Mesenchymal stem cell (in vitro differentiated cells and primary cell): ENCODE measurements at regions not wholly inside any gene's neighbourhood (a gene's known extent, or its start where the extent isn't known, plus 50 kb on each side); places are given as distances from the start of the nearest gene placed in this dataset.

Source experiments
- DNase-seq: peaks from one replicate; pipeline ENCODE4 v3.0.0-alpha.2; 2013
- H2AFZ ChIP-seq: one replicate; pipeline ENCODE4 v1.6.1; 2013; ENCODE audit warnings: low read depth, mild to moderate bottlenecking, control low read depth, inconsistent platforms, low read length, moderate library complexity
- H2AK5ac ChIP-seq: 2 replicates; pipeline ENCODE4 v1.6.1; 2013; ENCODE audit warnings: low read length, moderate library complexity, mild to moderate bottlenecking, inconsistent platforms; ENCODE audit not compliant: severe bottlenecking
- H2BK120ac ChIP-seq: one replicate; pipeline ENCODE4 v1.6.1; 2013; ENCODE audit warnings: low read depth, mild to moderate bottlenecking, inconsistent platforms, low read length, moderate library complexity
- H2BK12ac ChIP-seq, 2 experiments: one replicate each; pipeline ENCODE4 v1.6.1; 2013; ENCODE audit warnings: inconsistent platforms in 2 of 2, low read length in 2 of 2, mild to moderate bottlenecking in 2 of 2, moderate library complexity in 2 of 2, control low read depth in 1 of 2
- H2BK15ac ChIP-seq: one replicate; pipeline ENCODE4 v1.6.1; 2013; ENCODE audit warnings: mild to moderate bottlenecking, low read depth, inconsistent platforms; ENCODE audit not compliant: poor library complexity, severe bottlenecking
- H2BK5ac ChIP-seq: 2 replicates; pipeline ENCODE4 v1.6.1; 2013; ENCODE audit warnings: low read depth, mild to moderate bottlenecking, low read length, control low read depth, inconsistent platforms; ENCODE audit not compliant: poor library complexity, severe bottlenecking
- H3K14ac ChIP-seq, 2 experiments: one replicate each; pipeline ENCODE4 v1.6.1; 2013; ENCODE audit warnings: inconsistent platforms in 2 of 2, low read length in 2 of 2, control low read depth in 1 of 2, mild to moderate bottlenecking in 1 of 2, moderate library complexity in 1 of 2
- H3K18ac ChIP-seq, 2 experiments: one replicate each; pipeline ENCODE4 v1.6.1; 2013; ENCODE audit warnings: inconsistent platforms in 2 of 2, low read length in 2 of 2, control low read depth in 1 of 2, low read depth in 1 of 2, mild to moderate bottlenecking in 1 of 2
- H3K23ac ChIP-seq, 2 experiments: one replicate each; pipeline ENCODE4 v1.6.1; 2013; ENCODE audit warnings: inconsistent platforms in 2 of 2, low read length in 2 of 2, mild to moderate bottlenecking in 2 of 2, moderate library complexity in 2 of 2, control low read depth in 1 of 2
- H3K27ac ChIP-seq: 2 replicates; pipeline ENCODE4 v1.5.1; 2013; ENCODE audit warnings: mild to moderate bottlenecking, moderate library complexity, low read length, control low read depth, inconsistent platforms; ENCODE audit not compliant: poor library complexity, severe bottlenecking
- H3K27me3 ChIP-seq, 2 experiments: 2 replicates each; pipeline versions ENCODE4 v1.6.1 to v1.7.0; 2013; ENCODE audit warnings: low read length in 2 of 2, mild to moderate bottlenecking in 2 of 2, moderate library complexity in 2 of 2, control low read depth in 1 of 2, inconsistent platforms in 1 of 2; ENCODE audit not compliant: control insufficient read depth in 1 of 2, insufficient read depth in 1 of 2
- H3K36me3 ChIP-seq, 2 experiments: 2 replicates each; pipeline versions ENCODE4 v1.6.1 to v1.7.0; 2013; ENCODE audit warnings: low read length in 2 of 2, control low read depth in 1 of 2, inconsistent platforms in 1 of 2, low read depth in 1 of 2, mild to moderate bottlenecking in 1 of 2; ENCODE audit not compliant: insufficient read depth in 2 of 2, control insufficient read depth in 1 of 2
- H3K4ac ChIP-seq, 2 experiments: one replicate each; pipeline ENCODE4 v1.6.1; 2013; ENCODE audit warnings: inconsistent platforms in 2 of 2, low read length in 2 of 2, mild to moderate bottlenecking in 2 of 2, moderate library complexity in 2 of 2, control low read depth in 1 of 2, low read depth in 1 of 2
- H3K4me1 ChIP-seq: 2 replicates; pipeline ENCODE4 v1.6.1; 2013; ENCODE audit warnings: low read depth, low read length, control low read depth; ENCODE audit not compliant: control insufficient read depth, insufficient read depth
- H3K4me2 ChIP-seq: 2 replicates; pipeline ENCODE4 v1.6.1; 2013; ENCODE audit warnings: low read length, mild to moderate bottlenecking, inconsistent platforms; ENCODE audit not compliant: poor library complexity, severe bottlenecking
- H3K4me3 ChIP-seq, 2 experiments: 2 replicates each; pipeline versions ENCODE4 v1.5.1 to v1.7.0; 2013; ENCODE audit warnings: low read length in 2 of 2, mild to moderate bottlenecking in 2 of 2, control low read depth in 1 of 2, low read depth in 1 of 2; ENCODE audit not compliant: insufficient read depth in 1 of 2
- H3K79me1 ChIP-seq: replicated peaks from 2 replicates; pipeline ENCODE4 v1.6.1; 2013; ENCODE audit warnings: mild to moderate bottlenecking, control low read depth, low read length, inconsistent platforms; ENCODE audit not compliant: poor library complexity, severe bottlenecking
- H3K9ac ChIP-seq: 2 replicates; pipeline ENCODE4 v1.7.0; 2013; ENCODE audit warnings: mild to moderate bottlenecking, low read length, moderate library complexity
- H3K9me3 ChIP-seq: 2 replicates; pipeline ENCODE4 v1.7.0; 2013; ENCODE audit warnings: mild to moderate bottlenecking, low read length; ENCODE audit not compliant: control insufficient read depth
- H4K8ac ChIP-seq: one replicate; pipeline ENCODE4 v1.6.1; 2013; ENCODE audit warnings: inconsistent platforms, mild to moderate bottlenecking, low read length, moderate library complexity
- H4K91ac ChIP-seq: one replicate; pipeline ENCODE4 v1.6.1; 2013; ENCODE audit warnings: mild to moderate bottlenecking, low read length, inconsistent platforms
- WGBS: methylation state at CpG from one replicate; pipeline ENCODE4 v1.1.7; 2013; ENCODE audit warnings: mixed read lengths; 5-methylcytosine and 5-hydroxymethylcytosine counted together

DNA sequence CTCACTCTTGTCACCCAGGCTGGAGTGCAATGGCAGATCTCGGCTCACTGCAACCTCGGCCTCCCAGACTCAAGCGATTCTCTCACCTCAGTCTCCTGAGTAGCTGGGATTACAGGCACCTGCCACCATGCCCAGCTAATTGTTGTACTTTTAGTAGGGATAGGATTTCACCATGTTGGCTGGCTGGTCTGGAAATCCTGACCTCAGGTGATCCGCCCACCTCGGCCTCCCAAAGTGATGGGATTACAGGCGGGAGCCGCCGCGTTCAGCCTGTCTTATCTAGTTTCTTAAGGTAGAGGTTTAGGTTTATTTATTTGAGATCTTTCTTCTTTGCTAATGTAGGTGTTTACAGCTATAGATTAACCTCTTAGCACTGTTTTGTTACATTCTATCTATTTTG, 708.8 kb downstream of the ZNF385D start:
- Histone ChIP-seq H3K9ac (no peak overlapping the region), H3K36me3 (no peaks in the 10 kb centered on the region), H4K91ac (no peak overlapping the region), H3K27ac (no peak overlapping the region), H3K14ac (no peak overlapping the region), H4K8ac (no peak overlapping the region), H2BK120ac (no peak overlapping the region), H2AK5ac (no peak overlapping the region), H3K4me1 (no peaks in the 10 kb centered on the region), H2BK12ac (no peak overlapping the region), H3K27me3 (no peaks in the 10 kb centered on the region), H2BK15ac (no peak overlapping the region), H3K79me1 (no peaks in the 10 kb centered on the region), H3K4me2 (no peak overlapping the region), H3K9me3 (no peaks in the 10 kb centered on the region), H3K18ac (no peak overlapping the region), H3K23ac (no peak overlapping the region), H2AFZ (no peak overlapping the region), H3K4me3 (no peak overlapping the region), H3K4ac (no peak overlapping the region), H2BK5ac (no peak overlapping the region)
- DNase-seq: no peak
- WGBS: 94% methylated on average over 5 of the region's 9 CpGs

DNA sequence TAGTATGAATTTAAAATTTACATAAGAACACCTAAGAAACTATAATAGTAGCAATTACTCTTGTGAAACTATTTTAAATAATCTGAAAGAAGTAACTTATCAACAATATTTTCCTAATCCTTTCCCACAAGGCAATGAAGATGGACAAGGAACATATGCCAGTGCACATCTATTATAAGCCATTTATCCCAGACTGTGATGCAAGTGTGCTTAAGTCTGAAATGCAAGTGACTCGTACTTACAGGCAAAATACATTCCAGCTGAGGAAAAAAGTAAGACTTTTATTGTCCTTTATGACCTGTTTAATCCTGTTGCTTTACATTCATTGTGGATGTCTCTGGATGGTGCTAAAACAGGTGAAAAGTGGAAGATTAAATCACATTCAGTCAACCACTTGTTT, 709.4 kb downstream of the ZNF385D start:
- H3K27me3 ChIP-seq: no peaks in the 10 kb centered on the region
- no peaks in the 10 kb centered on the region for H3K36me3 ChIP-seq
- H3K9me3 ChIP-seq: no peaks in the 10 kb centered on the region
- no peak overlapping the region for H3K27ac ChIP-seq
- H3K23ac ChIP-seq: no peak overlapping the region
- no peak overlapping the region for H2BK12ac ChIP-seq
- no peak overlapping the region for H2AK5ac ChIP-seq
- no peak for DNase-seq
- no peak overlapping the region for H3K14ac ChIP-seq
- H3K4ac ChIP-seq: no peak overlapping the region
- H3K4me3 ChIP-seq: no peak overlapping the region
- no peak overlapping the region for H3K9ac ChIP-seq
- H2BK5ac ChIP-seq: no peak overlapping the region
- H2AFZ ChIP-seq: no peak overlapping the region
- WGBS: no CpG with 5 or more reads among the region's 1 CpG
- no peak overlapping the region for H4K91ac ChIP-seq
- no peaks in the 10 kb centered on the region for H3K79me1 ChIP-seq
- H2BK120ac ChIP-seq: no peak overlapping the region
- no peaks in the 10 kb centered on the region for H3K4me1 ChIP-seq
- no peak overlapping the region for H4K8ac ChIP-seq
- H2BK15ac ChIP-seq: no peak overlapping the region
- no peak overlapping the region for H3K18ac ChIP-seq
- H3K4me2 ChIP-seq: no peak overlapping the region

DNA sequence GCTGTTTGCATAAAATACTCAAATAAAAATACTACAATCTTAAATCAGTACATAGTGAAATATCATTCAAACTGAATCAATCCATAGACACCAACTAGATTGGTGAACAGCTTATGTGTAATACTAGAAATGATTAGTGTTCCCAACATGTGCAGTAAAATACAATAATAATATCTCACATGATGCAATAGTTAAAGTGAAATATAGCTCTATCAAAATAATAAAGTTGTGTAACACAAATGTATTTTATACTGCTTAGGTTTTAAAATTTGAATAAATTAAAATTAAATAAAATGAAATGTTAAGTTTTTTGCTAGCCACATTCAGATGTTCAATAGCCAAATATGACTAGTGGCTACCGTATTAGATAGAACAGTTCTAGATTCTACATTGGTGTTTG, 714.1 kb downstream of the ZNF385D start:
- no peak overlapping the region for H2BK15ac ChIP-seq
- H2AFZ ChIP-seq: no peak overlapping the region
- H3K23ac ChIP-seq: no peak overlapping the region
- no peak overlapping the region for H2BK12ac ChIP-seq
- H3K4ac ChIP-seq: no peak overlapping the region
- no peak overlapping the region for H2BK5ac ChIP-seq
- no CpG with 5 or more reads among the region's 1 CpG for WGBS
- no peaks in the 10 kb centered on the region for H3K36me3 ChIP-seq
- no peak overlapping the region for H2AK5ac ChIP-seq
- H3K18ac ChIP-seq: no peak overlapping the region
- H3K4me2 ChIP-seq: no peak overlapping the region
- no peaks in the 10 kb centered on the region for H3K79me1 ChIP-seq
- no peaks in the 10 kb centered on the region for H3K27me3 ChIP-seq
- H3K27ac ChIP-seq: no peak overlapping the region
- no peaks in the 10 kb centered on the region for H3K4me1 ChIP-seq
- H3K9me3 ChIP-seq: no peaks in the 10 kb centered on the region
- H2BK120ac ChIP-seq: no peak overlapping the region
- no peak for DNase-seq
- no peak overlapping the region for H3K9ac ChIP-seq
- H4K8ac ChIP-seq: no peak overlapping the region
- H3K14ac ChIP-seq: no peak overlapping the region
- H3K4me3 ChIP-seq: no peak overlapping the region
- no peak overlapping the region for H4K91ac ChIP-seq

GRCh38 chr3:21028412-21028811, 722.6 kb downstream of the ZNF385D start:
- no peak overlapping the region for H3K4me3 ChIP-seq
- no peak overlapping the region for H4K8ac ChIP-seq
- H2BK5ac ChIP-seq: no peak overlapping the region
- no peak overlapping the region for H2AFZ ChIP-seq
- H3K23ac ChIP-seq: no peak overlapping the region
- H3K36me3 ChIP-seq: no peaks in the 10 kb centered on the region
- H2BK15ac ChIP-seq: no peak overlapping the region
- H3K4ac ChIP-seq: no peak overlapping the region
- no peak overlapping the region for H4K91ac ChIP-seq
- H3K14ac ChIP-seq: no peak overlapping the region
- no peak overlapping the region for H2AK5ac ChIP-seq
- no peaks in the 10 kb centered on the region for H3K79me1 ChIP-seq
- no peak overlapping the region for H2BK12ac ChIP-seq
- no peak overlapping the region for H3K18ac ChIP-seq
- DNase-seq: no peak
- no peak overlapping the region for H3K9ac ChIP-seq
- H3K9me3 ChIP-seq: no peaks in the 10 kb centered on the region
- no peaks in the 10 kb centered on the region for H3K4me1 ChIP-seq
- no peak overlapping the region for H3K27ac ChIP-seq
- H2BK120ac ChIP-seq: no peak overlapping the region
- WGBS: 55% methylated on average over 5 of the region's 5 CpGs
- H3K4me2 ChIP-seq: no peak overlapping the region
- H3K27me3 ChIP-seq: no peaks in the 10 kb centered on the region
